Activated CD8-positive, alpha-beta memory T cell treated with anti-CD3 and anti-CD28 coated beads, Interleukin-2, amount 50 U/mL, for 4 hours (primary cell): ENCODE measurements at regions not wholly inside any gene's neighbourhood (a gene's known extent, or its start where the extent isn't known, plus 50 kb on each side); places are given as distances from the start of the nearest gene placed in this dataset.
"Not testable (repeated sequence)": the region's sequence is repeated elsewhere in the genome, so short reads cannot be mapped to it uniquely, and the experiment has no call there.

Source experiments
- DNase-seq: peaks from one replicate; pipeline ENCODE4 v3.0.0-alpha.2; 2020

DNA sequence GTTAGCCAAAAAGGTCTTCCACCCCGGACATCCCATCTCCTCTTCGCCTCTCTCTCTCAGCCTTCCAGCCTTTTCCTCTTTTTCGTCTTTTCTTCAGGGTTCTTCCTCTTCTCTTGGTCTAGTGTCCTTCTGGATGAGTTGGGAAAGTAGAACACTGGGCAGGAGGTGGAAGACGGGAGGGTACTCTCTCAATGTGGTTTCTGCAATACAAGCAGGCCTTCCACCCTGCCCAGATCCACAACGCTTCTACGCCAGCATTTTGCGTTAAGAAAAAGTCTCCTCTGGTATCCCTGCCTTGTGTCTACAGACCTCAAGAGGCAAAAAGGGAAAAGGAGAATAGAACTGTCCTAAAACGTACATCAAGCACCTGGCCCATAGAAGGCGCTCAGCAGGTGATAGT is 587.8 kb downstream of the BNC2 start:
- DNase-seq: no peak

DNA sequence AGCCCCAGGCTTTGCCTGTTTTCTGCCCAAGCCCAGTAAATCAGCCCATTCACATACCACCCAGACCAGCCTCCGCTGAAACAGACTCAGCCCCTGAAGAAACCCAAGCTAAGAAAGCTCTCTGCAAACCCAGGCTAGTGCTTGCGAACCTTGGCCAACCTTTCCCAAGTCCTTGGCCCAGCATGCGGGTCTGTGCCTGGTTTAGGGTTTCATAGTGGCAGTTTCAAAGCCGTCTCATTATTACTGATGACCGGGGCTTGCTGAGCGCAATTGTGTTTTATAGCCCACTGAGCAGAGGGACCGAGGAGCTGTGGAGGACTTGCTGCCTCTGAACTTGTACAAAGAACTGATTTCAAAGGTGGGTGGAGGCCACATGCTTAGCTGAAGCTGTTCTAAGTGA is 584.3 kb downstream of the BNC2 start:
- no peak for DNase-seq

DNA sequence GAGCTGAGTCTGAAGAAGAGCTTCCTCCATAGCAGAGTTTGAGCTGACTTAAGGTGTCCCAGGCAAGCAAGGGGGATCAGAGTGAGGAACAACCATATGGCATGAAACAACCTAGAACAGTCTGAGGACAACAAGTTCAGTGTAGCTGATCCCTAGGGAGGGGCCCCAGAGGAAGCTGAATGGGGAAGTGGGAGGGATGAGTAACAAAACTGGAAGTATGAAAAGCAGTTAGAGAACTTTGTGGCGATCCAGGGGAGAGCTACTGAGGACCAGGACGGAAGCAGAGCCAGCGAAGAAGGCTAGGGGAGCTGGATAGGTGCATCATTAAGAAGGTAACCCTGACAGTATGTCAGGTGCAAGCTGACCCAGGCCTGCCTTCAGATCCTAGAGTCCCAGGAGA is 580.8 kb downstream of the BNC2 start:
- no peak for DNase-seq

DNA sequence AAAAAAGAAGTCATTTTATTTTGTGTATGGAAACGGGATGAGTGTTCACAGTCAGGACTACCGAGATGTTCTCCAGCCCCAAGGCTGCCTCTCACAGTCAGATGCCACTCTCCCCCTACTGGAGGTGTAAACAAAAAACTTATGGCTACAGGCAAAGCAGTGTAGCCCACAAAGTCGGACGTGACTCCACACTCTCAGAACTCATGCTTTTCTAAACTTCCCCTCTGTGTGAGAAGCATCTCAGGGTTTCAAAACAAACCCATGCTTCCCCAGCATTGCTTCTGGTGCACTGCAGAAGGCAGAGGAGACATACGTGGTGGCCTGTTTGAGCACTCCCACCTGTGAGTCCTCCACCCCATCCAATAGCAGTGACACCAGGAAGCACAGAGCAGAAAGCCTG is 580.3 kb downstream of the BNC2 start:
- no peak for DNase-seq

DNA sequence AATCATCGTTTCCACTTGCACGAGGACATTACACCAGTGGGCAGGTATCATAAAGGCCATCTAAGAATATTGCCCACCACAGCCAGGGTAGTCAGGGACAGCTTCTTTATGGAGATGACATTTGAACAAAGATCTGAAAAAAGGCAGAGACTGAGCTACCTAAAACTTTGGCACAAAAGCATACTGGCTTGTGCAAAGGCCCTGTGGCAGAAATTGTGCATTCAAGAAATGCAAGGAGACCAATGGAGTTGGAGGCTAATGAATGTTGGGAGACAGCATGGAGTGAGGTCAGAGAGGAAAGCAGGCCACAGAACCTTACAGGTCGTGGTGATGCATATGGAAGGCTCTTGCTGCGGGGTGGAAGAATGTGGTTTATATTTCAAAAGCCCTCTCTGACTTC is 578.5 kb downstream of the BNC2 start:
- no peak for DNase-seq

DNA sequence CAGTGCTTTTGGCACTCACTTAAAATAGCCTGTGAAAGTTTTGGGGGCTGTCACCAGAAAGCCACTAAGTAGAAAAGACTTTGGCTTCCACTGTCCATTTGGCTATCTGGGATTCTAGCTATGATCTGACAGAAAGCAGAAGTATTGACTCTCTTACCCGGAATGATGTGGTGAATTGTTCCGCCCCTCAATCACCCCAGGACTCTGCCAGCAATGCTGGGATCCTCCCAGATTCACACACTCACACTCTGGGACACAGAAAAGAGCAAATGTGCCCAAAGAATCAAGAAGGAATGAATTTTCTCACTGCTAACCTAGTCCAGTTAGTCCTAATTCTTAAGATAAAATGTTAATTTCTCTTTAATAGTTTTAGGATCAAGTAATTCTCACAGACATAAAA is 576.9 kb downstream of the BNC2 start:
- DNase-seq: no peak

DNA sequence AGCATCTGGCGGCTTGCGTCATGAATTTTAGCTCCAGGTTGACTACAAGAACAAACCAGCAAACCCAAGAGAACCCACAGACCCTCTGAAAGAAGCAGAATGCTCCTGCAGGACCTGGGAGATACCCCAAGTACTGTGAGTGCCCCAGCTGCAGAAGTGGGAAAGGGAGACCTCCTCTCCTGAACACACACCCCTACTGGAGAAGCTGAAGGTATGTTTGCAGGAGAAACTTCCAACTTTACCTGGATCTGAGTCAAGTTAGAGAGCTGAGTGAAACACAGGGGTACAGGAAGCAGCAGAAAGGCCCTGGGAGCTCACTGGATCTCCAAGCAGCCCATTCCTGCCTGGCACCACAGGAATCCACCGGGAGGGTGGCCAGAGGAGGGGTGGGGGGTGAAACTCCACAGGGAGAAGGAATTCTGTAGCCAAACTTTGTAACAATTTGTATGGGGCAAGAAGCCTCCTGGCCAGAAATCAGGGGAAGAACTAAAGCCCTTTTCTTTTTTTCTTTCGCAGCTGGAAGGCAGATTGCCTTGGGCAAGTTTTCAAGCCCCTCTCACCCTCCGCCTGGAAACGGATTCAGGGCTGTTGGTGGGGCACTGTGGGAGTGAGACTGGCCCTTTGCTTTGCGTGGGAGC is 576.2 kb downstream of the BNC2 start:
- DNase-seq: no peak

DNA sequence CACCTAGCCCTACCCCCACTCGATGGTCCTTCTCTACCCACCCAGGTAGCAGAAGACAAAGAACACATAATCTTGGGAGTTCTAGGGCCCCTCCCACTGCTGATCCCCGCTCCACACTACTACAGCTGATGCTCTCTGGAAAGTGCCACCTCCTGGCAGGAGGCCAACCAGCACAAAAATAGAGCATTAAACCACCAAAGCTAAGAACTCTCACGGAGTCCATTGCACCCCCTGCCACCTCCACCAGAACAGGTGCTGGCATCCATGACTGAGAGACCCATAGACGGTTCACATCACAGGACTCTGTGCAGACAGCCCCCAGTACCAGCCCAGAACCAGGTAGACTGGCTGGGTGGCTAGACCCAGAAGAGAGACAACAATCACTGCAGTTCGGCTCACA is 575.5 kb downstream of the BNC2 start:
- DNase-seq: not testable (repeated sequence)

DNA sequence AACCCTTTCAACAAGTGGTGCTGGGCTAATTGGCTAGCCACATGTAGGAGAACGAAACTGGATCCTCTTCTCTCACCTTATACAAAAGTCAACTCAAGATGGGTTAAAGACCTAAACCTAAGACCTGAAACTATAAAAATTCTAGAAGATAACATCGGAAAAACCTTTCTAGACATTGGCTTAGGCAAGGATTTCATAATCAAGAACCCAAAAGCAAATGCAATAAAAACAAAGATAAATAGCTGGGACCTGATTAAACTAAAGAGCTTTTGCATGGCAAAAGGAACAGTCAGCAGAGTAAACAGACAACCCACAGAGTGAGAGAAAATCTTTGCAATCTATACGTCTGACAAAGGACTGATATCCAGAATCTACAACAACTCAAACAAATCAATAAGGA is 571.1 kb downstream of the BNC2 start:
- DNase-seq: not testable (repeated sequence)

DNA sequence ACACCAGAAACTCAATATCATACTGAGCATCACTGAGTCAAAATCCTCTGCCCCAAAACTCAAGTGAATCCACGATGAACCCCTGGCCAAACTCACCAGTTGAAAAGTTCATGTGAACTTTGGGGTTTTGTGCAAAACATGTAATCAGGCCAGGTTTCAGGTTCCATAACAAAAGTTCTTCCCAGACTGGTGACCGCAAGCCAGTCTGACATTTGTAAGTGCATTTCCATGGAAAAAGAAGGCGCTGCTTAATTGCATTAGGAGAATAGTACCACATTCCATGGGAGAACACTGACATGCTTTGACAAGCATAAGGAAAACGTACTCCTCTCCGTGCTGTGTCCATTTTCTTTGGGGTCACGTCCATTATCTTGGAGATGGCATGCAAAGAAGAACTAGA is 567.0 kb downstream of the BNC2 start:
- DNase-seq: no peak

DNA sequence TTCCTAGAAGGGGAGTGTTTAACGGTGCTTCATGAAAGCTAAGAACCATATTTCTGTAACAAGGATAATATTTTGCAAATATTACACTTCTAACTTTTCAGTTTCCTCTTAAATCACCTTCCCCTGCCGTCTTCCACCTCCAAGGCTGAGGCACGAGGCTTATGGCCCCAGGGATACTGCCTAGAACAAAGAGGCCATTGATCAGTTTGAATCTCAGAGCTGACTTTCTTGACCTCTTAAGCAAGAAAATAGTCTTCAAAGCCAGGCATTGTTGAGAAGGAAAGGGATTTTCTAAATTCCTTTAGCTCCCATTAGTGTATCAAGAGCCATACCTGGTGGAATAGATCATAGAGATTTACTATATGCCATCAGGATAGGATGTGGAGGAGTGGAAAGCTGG is 566.2 kb downstream of the BNC2 start:
- no peak for DNase-seq

DNA sequence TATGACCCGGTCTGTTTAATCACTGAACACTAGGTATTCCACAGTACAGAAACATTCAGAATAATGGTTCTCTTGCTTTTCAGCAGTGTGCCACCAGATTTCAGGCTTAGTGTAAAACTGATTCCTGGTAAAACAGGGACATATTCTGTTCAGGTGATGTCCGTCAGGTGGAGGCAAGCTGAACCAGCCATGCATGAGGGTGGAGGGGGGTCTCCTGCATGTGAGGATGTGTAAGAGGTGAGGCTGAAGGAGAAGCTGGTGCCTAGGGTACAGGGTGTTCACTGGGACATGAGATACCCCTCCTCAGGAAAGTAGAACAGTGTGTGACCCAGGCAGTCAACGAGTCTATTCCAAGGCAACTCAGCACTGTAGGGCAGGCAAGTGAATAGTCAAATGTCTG is 563.9 kb downstream of the BNC2 start:
- DNase-seq: no peak

DNA sequence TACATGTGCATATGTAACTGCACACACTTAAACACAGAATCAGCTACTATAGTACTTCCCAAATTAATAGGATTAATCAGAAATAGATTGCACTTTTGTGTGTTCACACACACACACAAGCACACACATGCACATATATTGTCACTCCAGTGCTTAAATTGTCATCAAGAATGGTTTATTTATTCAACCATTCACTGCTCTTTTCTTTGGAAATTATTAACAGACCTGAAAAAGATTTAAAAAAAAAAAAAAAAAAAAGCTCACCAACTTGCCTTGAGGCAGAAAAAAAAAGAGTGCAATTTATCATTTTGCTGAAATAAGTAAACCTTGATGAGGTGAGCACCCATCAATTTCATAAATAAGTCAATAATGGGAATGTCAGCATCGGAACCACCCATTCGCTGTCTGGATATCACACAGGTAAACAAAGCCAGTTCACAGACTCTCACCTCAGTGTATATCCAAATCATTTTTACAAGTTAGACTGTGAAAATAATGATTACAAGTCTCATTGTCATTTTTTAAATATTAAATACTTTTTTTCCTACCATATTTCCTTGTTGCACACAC is 562.8 kb downstream of the BNC2 start:
- no peak for DNase-seq

DNA sequence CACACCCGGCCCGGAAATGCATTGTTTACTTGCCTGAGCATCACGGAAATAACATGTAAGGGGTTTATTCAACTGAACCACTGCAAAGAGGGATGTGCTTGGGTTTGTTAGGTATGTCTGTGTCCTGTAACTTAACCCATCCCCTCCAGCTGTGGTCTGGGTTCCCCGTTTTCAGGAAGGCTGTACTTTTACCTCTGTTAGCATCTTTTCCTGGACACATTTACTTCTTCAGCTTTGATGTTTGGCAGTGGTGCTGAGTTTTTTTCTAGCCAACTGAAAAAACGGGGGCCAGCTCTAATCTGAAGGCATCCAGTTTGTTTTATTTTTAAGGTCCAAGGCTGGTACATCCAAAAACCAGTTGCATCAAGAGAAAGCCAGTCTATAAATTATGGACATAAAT is 561.8 kb downstream of the BNC2 start:
- no peak for DNase-seq

DNA sequence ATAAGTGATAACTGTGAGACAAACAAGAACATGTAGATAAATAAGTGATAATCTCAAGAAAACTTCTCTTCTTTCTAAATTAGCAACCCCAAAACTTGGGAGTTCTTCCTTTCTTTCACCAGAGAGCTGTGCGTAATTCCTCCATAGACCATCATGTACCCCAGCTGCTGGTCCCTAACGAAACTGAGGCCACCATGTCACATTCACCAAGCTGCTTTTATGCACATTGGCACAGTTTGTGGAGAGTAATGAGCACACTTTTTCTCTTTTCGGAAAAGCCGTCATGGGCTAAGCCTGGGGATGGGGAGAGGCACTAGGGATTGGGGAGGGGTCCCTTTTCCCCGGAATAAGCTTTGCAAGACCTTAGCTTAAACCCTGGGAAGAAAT is 561.4 kb downstream of the BNC2 start:
- no peak for DNase-seq

DNA sequence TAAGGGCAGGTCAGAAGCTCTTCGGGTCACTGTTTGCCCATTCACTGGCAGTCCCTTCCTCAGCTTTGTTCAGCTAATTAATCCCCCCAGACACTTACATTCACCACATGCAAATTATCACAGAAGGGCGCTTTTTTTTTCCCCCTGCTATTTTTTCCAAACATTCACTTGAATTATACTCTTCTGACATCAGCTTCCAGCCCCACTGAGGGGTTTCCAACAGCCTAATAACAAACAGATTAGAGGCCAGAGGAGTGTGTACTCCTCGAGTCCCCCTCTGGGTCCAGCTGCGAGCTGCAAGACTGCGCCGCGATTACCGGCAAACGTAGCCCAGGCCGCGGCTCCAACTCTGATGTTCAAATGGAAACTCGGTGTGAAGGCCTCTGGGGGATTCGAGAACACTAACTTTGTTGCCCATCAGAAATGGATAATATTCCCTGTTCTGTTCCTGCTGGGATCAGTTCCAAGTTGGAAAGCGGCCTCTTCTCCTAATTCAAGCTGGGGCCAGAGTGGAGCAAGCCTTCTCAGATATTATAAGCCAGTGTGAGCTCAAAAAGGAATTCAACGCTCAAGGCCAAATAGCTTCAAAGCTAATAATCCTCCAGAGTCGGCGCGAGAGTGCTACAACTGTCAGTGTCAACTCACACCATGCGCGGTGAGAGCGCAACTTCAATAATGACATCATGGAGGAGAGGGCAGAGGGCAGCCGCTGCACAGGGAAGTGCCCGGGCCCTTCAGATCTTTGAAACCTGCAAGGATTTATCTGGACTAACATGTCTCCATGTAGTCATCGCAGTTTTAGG is 560.8 kb downstream of the BNC2 start:
- DNase-seq: no peak

DNA sequence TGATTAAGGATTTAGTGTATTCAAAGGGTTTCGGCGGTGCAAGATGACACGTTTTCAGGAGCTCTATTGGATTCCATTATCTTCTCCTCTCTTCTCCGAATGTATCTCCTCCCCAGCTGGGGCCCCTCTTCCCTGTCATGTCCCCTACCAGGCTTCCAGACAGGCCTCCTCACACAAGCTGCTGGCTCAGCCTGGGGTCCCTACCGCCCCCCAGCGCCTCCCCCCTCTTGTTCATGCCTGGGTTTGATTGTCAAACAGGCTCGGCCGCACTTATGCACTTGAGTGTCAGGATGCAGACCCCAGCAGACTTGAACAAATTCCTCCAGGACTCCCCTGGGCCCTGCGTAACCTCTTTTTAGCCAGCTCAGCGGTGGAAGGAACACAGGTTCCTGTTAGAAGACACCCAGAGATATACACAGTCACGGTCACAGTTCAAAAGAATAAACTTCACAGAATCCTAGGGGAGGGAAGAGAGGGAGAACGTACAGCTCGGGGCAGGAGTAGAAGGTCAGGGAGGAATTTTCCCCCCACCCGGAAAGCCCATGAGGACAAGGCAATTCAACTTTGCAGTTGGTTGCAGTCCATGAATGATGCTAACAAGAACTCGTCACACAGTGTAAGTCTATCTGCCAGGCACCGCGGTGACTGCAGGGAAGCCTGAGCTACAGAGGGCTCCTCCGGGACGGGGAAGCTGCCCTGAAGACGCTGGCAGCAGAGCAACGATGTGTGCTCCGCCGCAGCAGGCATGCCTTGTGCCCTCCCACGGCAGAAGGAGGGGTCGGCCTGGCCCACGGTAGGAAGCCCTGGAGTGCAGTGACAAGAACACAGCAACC is 560.0 kb downstream of the BNC2 start:
- no peak for DNase-seq

DNA sequence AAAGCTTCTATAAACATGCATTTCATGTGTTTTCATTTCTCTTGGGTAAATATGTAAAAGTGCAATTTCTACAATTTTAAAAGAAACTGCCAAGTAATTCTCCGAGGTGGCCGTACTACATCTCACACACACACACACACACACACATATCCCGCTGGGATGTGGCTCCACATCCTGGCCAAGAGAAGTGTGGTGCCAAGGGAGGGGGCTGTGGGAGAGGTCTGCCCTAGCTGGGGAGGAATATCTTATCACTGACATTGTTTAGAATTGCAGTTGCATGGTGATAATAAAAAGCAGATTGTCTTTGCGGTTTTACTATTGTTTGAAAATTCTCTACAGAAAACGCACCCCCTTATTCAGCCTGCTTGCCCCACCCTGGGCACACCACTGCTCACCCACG is 558.4 kb downstream of the BNC2 start:
- DNase-seq: no peak

DNA sequence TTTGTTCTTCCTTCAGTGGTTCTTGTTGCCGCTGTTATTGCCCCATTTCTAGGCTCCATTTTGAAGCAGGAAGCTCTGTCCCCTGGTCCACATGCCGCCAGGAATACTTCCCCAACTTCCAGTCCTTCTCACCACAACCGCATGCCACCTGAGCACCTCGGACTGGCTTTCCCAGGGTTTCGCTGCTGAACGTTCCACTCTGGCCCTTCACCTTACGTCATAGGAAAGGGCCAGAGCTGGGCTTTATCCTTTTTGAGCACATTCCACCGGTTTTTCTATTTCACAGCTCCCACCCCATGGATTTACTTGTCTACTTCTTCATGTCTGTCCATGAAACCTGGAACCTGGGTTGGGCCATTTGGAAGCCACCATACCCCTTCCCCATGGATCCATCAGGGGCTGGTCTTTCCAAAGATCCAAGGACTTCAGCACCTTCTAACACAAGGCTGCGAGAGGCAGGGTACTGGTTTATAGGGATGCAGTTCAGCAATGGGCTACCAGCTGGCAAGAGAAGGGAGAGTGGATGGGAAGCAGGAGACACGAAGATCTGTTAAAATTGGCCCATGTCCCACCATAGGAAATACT is 557.4 kb downstream of the BNC2 start:
- no peak for DNase-seq

DNA sequence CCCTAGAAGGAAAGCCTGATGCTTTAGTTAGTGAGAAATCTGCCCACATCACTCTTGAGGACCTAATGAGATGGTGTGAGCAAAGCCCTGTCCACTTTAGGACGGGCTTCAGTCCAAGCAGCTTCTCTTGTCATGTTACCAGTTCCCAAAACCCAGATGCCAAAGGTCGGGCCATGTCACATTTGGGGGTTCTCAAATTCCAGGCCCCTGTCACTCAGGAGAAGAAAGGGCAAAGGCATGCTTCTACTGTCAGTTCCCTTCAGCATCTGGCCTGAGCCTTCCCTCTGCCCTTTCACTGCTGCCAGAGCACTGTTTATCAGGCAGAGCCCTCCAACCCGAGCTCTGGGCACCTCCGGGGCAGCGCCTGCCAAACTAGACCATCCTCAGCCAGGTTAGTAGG is 556.0 kb downstream of the BNC2 start:
- DNase-seq: no peak

DNA sequence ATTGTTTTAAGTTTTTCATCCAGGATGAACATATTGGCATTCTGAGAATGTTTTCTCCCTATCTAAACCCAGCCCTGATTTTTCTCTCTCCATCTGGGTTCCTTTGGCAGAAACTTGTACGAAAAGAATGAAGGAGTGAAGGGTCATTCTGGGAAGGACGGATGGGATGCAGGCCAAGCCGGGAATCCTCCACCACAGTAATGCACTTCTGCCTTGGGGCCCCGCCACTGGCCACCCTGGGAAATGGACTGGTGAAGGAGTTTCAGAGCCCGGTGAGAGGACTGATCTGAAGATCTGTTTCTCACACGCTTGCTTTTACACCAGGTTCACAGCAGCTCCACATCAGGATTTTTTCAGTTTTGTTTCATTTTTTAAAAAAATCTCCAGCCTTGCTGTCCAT is 554.8 kb downstream of the BNC2 start:
- no peak for DNase-seq

DNA sequence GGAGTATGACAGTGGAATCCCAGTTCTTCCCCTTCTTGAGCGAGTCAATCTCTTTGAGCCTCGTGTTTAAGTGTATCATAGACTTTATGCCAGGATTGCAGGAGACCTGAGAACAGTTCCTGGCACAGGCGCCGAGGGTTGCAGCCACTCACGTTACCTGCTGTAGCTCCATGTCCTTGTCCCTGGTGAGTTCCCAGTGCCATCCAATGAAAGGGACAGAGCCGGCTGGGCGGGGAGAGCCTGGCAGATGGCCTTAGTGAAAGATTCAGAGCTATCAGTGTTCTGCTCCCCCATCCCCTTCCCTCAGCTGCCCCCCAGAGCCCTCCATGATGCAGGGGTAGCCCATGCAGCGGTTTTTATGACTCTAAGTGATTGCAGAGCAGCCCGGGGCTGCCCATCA is 554.0 kb downstream of the BNC2 start:
- DNase-seq: no peak
